ENCODE measurements at regions not wholly inside any gene's neighbourhood (a gene's known extent, or its start where the extent isn't known, plus 50 kb on each side); places are given as distances from the start of the nearest gene placed in this dataset.
"Not testable (repeated sequence)": the region's sequence is repeated elsewhere in the genome, so short reads cannot be mapped to it uniquely, and the experiment has no call there.

- no peak for DNase-seq
These were observed 84.3 kb upstream of the TMEM45B start for GRCh38 chr11:129731316-129731715.

- no peak for DNase-seq
These were observed 82.7 kb upstream of the TMEM45B start for GRCh38 chr11:129732941-129733340.

GRCh38 chr11:129733384-129733783 is 82.3 kb upstream of the TMEM45B start:
- DNase-seq = no peak

- DNase-seq = no peak
These were observed 81.7 kb upstream of the TMEM45B start for GRCh38 chr11:129733981-129734380.

GRCh38 chr11:129734654-129735053 is 81.0 kb upstream of the TMEM45B start:
- no peak for DNase-seq

GRCh38 chr11:129737831-129738230 is 77.8 kb upstream of the TMEM45B start:
- no peak for DNase-seq

- no peak for DNase-seq
These were observed 77.4 kb upstream of the TMEM45B start for GRCh38 chr11:129738242-129738641.

GRCh38 chr11:129739339-129739738 is 76.3 kb upstream of the TMEM45B start:
- DNase-seq = no peak

GRCh38 chr11:129740125-129740719 is 75.4 kb upstream of the TMEM45B start:
- DNase-seq = no peak

GRCh38 chr11:129743112-129743815 is 72.4 kb upstream of the TMEM45B start:
- DNase-seq = peak; percentile 2

GRCh38 chr11:129747071-129747470 is 68.6 kb upstream of the TMEM45B start:
- DNase-seq = peak; percentile 3

GRCh38 chr11:129749141-129749540 is 66.5 kb upstream of the TMEM45B start:
- DNase-seq = no peak

- peak; percentile 56 for DNase-seq
These were observed 65.0 kb upstream of the TMEM45B start for GRCh38 chr11:129750343-129751292.

- DNase-seq = no peak
These were observed 64.1 kb upstream of the TMEM45B start for GRCh38 chr11:129751511-129751910.

- not testable (repeated sequence) for DNase-seq
These were observed 52.1 kb upstream of the TMEM45B start for GRCh38 chr11:129763569-129763968.

GRCh38 chr11:129764204-129764603 is 51.4 kb upstream of the TMEM45B start:
- not testable (repeated sequence) for DNase-seq
